Thyroid gland (tissue), 4 donors: ENCODE measurements at regions not wholly inside any gene's neighbourhood (a gene's known extent, or its start where the extent isn't known, plus 50 kb on each side); places are given as distances from the start of the nearest gene placed in this dataset.

Experiments
- POLR2A ChIP-seq, 2 donors: fragments of 450-650 bp; IDR thresholded peaks; one replicate each; pipeline ENCODE4 v1.6.1; 2017; ENCODE audit warnings: antibody characterized with exemption in 2 of 2, mild to moderate bottlenecking in 2 of 2, moderate library complexity in 1 of 2
- TF ChIP-seq, protein P1 (sequence below), 6 experiments: fragments of 200-600 bp in 3 of 6; fragments of 450-650 bp in 3 of 6; sonication (generic) in 3 of 6; IDR thresholded peaks; one replicate each; pipeline ENCODE4 v1.5.1; 2016 to 2019; ENCODE audit warnings: antibody characterized with exemption in 6 of 6, mild to moderate bottlenecking in 2 of 6, inconsistent platforms in 1 of 6, moderate library complexity in 1 of 6

DNA sequence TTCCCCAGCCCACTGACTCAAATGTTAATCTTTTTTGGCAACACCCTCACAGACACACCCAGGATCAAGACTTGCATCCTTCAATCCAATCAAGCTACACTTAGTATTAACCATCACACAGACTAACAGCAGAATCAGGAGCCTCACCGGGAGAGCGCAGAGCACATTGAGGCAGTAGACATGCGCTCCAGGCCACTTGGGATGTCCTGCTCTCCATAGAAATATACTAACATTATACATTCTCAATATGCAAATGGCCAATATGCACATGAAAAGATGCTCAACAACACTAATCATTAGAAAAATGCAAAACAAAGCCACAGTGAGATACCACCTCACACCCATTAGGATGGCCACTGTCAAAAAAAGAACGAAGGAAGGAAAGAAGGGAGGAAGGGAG is 135.0 kb upstream of the KCNE2 start:
- TF ChIP-seq, protein P1, sequence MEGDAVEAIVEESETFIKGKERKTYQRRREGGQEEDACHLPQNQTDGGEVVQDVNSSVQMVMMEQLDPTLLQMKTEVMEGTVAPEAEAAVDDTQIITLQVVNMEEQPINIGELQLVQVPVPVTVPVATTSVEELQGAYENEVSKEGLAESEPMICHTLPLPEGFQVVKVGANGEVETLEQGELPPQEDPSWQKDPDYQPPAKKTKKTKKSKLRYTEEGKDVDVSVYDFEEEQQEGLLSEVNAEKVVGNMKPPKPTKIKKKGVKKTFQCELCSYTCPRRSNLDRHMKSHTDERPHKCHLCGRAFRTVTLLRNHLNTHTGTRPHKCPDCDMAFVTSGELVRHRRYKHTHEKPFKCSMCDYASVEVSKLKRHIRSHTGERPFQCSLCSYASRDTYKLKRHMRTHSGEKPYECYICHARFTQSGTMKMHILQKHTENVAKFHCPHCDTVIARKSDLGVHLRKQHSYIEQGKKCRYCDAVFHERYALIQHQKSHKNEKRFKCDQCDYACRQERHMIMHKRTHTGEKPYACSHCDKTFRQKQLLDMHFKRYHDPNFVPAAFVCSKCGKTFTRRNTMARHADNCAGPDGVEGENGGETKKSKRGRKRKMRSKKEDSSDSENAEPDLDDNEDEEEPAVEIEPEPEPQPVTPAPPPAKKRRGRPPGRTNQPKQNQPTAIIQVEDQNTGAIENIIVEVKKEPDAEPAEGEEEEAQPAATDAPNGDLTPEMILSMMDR (IDR thresholded peaks at IDR 0.05): no peak
- no peak for TF ChIP-seq POLR2A (IDR thresholded peaks at IDR 0.05)
